ENCODE measurements at regions not wholly inside any gene's neighbourhood (a gene's known extent, or its start where the extent isn't known, plus 50 kb on each side); places are given as distances from the start of the nearest gene placed in this dataset.

DNA sequence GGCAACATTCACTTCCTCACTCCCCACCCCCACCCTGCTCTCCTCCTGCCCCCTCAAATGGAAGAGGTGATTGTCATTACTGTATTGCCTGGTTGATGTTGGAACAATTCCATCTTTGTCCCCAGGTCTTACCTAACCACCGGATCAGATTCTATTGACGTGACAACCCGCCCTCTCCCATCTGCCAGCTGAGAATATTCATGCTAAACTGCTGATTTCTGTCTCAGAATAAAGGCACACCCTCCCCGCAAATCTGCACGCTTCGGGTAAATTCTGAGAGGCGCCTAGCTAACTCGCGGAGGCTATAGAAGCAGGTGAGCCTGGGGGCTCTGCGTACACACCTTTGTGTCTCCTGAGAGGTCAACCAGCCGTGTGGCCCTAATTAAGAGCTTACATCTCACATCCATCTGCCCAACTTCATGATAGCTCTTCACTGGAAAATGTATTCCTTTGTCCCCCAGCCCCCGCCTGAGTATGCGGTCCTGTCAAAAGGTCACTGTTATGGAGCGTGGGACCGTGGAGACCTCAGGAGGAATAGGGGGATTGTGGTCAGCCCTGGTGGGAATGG lies 1054.3 kb downstream of the VRK1 start:
- no peak for DNase-seq
- H3K27me3 ChIP-seq, result no peaks in the 10 kb centered on the region
- intact Hi-C loops (cut with DNase I), result no loop called here

DNA sequence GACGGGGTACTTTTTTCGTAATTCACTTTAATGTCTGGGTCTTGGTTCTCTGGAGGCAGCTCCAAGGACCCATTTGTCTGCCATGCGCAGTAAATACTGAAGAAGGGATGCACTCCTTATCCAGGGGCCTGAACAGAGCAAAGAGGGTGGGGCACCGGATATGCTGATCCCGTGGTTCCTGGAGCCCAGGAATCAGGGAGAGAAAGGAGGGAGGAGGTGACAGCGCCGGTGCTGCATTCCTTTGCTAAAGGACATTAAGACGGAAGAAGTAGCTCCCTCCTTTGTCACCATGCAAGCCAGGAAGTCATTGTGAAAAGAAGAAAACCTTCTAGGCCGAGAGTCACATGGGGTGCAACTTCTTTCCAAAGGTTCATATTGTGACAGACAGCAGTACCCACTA lies 1057.7 kb downstream of the VRK1 start:
- no peak overlapping the region for H3K27ac ChIP-seq
- H3K9me3 ChIP-seq, result no peaks in the 10 kb centered on the region
- intact Hi-C loops (cut with DNase I), result no loop called here
- no peak for DNase-seq
- no peak overlapping the region for H3K9ac ChIP-seq (ENCODE audit: low read depth in 2 of 2, low read length in 2 of 2)
- no peak overlapping the region for H3K4me3 ChIP-seq
- H3K4me1 ChIP-seq, result no peaks in the 10 kb centered on the region
- TF ChIP-seq, protein P1, sequence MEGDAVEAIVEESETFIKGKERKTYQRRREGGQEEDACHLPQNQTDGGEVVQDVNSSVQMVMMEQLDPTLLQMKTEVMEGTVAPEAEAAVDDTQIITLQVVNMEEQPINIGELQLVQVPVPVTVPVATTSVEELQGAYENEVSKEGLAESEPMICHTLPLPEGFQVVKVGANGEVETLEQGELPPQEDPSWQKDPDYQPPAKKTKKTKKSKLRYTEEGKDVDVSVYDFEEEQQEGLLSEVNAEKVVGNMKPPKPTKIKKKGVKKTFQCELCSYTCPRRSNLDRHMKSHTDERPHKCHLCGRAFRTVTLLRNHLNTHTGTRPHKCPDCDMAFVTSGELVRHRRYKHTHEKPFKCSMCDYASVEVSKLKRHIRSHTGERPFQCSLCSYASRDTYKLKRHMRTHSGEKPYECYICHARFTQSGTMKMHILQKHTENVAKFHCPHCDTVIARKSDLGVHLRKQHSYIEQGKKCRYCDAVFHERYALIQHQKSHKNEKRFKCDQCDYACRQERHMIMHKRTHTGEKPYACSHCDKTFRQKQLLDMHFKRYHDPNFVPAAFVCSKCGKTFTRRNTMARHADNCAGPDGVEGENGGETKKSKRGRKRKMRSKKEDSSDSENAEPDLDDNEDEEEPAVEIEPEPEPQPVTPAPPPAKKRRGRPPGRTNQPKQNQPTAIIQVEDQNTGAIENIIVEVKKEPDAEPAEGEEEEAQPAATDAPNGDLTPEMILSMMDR (IDR thresholded peaks at IDR 0.05), result no peak
- no peaks in the 10 kb centered on the region for H3K36me3 ChIP-seq
- H3K27me3 ChIP-seq, result no peaks in the 10 kb centered on the region

More for the DNA sequence above, 1054.3 kb downstream of the VRK1 start:
- TF ChIP-seq, protein P1 (IDR thresholded peaks at IDR 0.05), result no peak
- H3K9ac ChIP-seq (ENCODE audit: low read depth in 2 of 2, low read length in 2 of 2), result no peak overlapping the region
- H3K9me3 ChIP-seq, result no peaks in the 10 kb centered on the region
- H3K27ac ChIP-seq, result no peak overlapping the region
- H3K36me3 ChIP-seq, result no peaks in the 10 kb centered on the region
- H3K4me1 ChIP-seq, result no peaks in the 10 kb centered on the region
- no peak overlapping the region for H3K4me3 ChIP-seq

DNA sequence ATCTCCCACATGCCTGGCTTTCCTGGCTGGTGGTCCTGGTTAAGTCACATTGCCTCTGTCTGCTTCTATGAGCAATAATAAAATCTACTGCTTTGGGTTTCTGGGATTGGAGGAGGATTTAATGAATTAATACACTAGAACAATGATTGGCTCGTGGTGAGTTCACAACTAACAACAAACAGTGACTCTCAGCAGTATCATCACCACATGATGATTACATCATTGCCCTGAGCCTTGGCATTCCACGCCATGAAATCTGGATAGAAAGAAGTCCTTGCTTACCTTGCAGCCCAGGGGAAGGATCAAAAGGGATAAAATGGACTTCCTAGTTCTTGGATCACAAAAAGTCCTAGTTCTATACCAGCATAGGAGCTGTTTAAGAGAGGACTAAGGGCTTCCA lies 1069.0 kb downstream of the VRK1 start:
- TF ChIP-seq, protein P1 (IDR thresholded peaks at IDR 0.05), result no peak
- no peak overlapping the region for H3K4me3 ChIP-seq
- intact Hi-C loops (cut with DNase I), result no loop called here

DNA sequence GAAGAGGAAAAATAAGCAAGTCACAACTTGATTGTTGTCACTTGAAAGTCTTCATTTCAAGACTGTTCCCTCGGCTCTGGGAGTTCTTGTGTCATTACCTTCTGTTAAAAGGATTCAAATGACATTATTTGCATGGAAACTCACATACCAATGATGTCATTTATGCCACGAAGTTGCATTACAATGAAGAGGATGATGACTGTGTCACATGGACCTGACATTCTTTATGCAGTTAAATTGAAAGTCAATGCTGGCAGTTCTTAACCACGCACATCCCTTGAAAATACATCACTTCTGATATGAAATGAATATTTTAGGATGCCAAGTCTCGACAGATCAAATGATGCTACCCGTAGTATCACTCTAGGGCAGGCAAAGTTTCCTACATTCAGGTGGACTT lies 1069.5 kb downstream of the VRK1 start:
- DNase-seq, result no peak
- Histone ChIP-seq H3K27me3 (no peaks in the 10 kb centered on the region), H3K9ac (ENCODE audit: low read depth in 2 of 2, low read length in 2 of 2) (no peak overlapping the region), H3K4me1 (no peaks in the 10 kb centered on the region), H3K27ac (no peak overlapping the region), H3K4me3 (no peak overlapping the region), H3K36me3 (no peaks in the 10 kb centered on the region), H3K9me3 (no peaks in the 10 kb centered on the region)
- intact Hi-C loops (cut with DNase I), result no loop called here
- TF ChIP-seq, protein P1 (IDR thresholded peaks at IDR 0.05), result no peak

More for the DNA sequence above, 1069.0 kb downstream of the VRK1 start:
- Histone ChIP-seq H3K27ac (no peak overlapping the region), H3K9me3 (no peaks in the 10 kb centered on the region), H3K27me3 (no peaks in the 10 kb centered on the region), H3K36me3 (no peaks in the 10 kb centered on the region), H3K9ac (ENCODE audit: low read depth in 2 of 2, low read length in 2 of 2) (no peak overlapping the region), H3K4me1 (no peaks in the 10 kb centered on the region)
- DNase-seq, result no peak

DNA sequence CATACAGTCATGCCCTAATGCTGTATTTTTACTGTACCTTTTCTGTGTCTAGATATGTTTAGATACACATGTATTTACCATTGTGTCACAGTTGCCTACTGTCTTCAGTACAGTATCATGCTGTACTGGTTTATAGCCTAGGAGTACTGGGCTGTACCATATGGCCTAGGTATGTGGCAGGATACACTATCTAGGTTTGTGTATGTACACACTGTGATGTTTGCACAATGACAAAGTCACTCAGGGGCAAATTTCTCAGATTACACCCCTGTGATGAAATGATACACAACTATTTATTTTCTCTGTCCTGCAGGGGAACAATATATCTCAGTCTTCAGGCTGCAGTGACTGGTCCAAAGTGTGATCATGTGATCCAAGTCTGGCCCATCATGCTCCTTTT lies 1076.1 kb downstream of the VRK1 start:
- intact Hi-C loops (cut with DNase I), result no loop called here
- TF ChIP-seq, protein P1 (IDR thresholded peaks at IDR 0.05), result no peak
- DNase-seq, result no peak

More for the DNA sequence above, 1076.1 kb downstream of the VRK1 start:
- Histone ChIP-seq H3K4me1 (no peaks in the 10 kb centered on the region), H3K9ac (ENCODE audit: low read depth in 2 of 2, low read length in 2 of 2) (no peak overlapping the region), H3K36me3 (no peaks in the 10 kb centered on the region), H3K27me3 (no peaks in the 10 kb centered on the region), H3K4me3 (no peak overlapping the region), H3K27ac (no peak overlapping the region), H3K9me3 (no peaks in the 10 kb centered on the region)

Data from colonic mucosa (tissue), 4 donors.